IMR-90 (cell line): ENCODE measurements at regions not wholly inside any gene's neighbourhood (a gene's known extent, or its start where the extent isn't known, plus 50 kb on each side); places are given as distances from the start of the nearest gene placed in this dataset.

ENCODE experiments used
- ATAC-seq: fragments of 200-7000 bp; cut with Tn5 transposase; 2 replicates; pipeline ENCODE4 v1.9.1; 2020; ENCODE audit warnings: low read depth, mild to moderate bottlenecking, moderate library complexity
- BruUV-seq: library from RNA; stranded (reverse); fragments of 400-500 nt; replicated peaks from 2 replicates; lab custom pipeline; 2021; lab: Mats Ljungman, UMichigan
- CTCF ChIA-PET: fragments of 300-600 bp; formaldehyde crosslinking; extraction: SDS; loops from one replicate; lab custom pipeline; 2021; ENCODE audit warnings: antibody characterized with exemption; lab: Yijun Ruan, JAX
- POLR2A ChIA-PET: fragments of 300-600 bp; sonication (Branson Sonifier 250); formaldehyde crosslinking; loops from one replicate; lab custom pipeline; 2022; ENCODE audit warnings: antibody characterized with exemption; ENCODE audit not compliant: unreplicated experiment; lab: Charles Lee
- DNase-seq: peaks from one replicate; pipeline ENCODE4 v3.0.0; 2013
- H2AFZ ChIP-seq: replicated peaks from 2 replicates; pipeline ENCODE3; 2013; ENCODE audit warnings: low read length, mild to moderate bottlenecking; ENCODE audit not compliant: poor library complexity
- H2AK5ac ChIP-seq: 2 replicates; pipeline ENCODE4 v1.6.1; 2013; ENCODE audit warnings: low read depth, low read length, inconsistent platforms
- H2AK9ac ChIP-seq: replicated peaks from 2 replicates; pipeline ENCODE3; 2013; ENCODE audit warnings: mild to moderate bottlenecking, low read depth, low read length, moderate library complexity; ENCODE audit not compliant: poor library complexity
- H2BK120ac ChIP-seq: 2 replicates; pipeline ENCODE4 v1.6.1; 2013; ENCODE audit warnings: low read depth, low read length, inconsistent platforms
- H2BK15ac ChIP-seq: 3 replicates; pipeline ENCODE4 v1.6.1; 2013; ENCODE audit warnings: low read depth, low read length, inconsistent platforms
- H2BK20ac ChIP-seq: 2 replicates; pipeline ENCODE4 v1.6.1; 2013; ENCODE audit warnings: low read depth, mild to moderate bottlenecking, inconsistent platforms, low read length, moderate library complexity
- H2BK5ac ChIP-seq: 2 replicates; pipeline ENCODE4 v1.6.1; 2013; ENCODE audit warnings: mild to moderate bottlenecking, low read depth, low read length, inconsistent platforms; ENCODE audit not compliant: poor library complexity, severe bottlenecking
- H3K14ac ChIP-seq: replicated peaks from 2 replicates; pipeline ENCODE4 v1.6.1; 2013; ENCODE audit warnings: low read depth, low read length, inconsistent platforms
- H3K18ac ChIP-seq: 2 replicates; pipeline ENCODE4 v1.6.1; 2013; ENCODE audit warnings: low read depth, low read length, control low read depth
- H3K23ac ChIP-seq: 2 replicates; pipeline ENCODE4 v1.6.1; 2013; ENCODE audit warnings: low read depth, low read length, inconsistent platforms
- H3K27ac ChIP-seq: 2 replicates; pipeline ENCODE4 v1.5.1; 2013; ENCODE audit warnings: mild to moderate bottlenecking, control low read depth, low read length; ENCODE audit not compliant: insufficient read depth
- H3K27me3 ChIP-seq: 2 replicates; pipeline ENCODE4 v1.6.1; 2013; ENCODE audit warnings: low read length; ENCODE audit not compliant: control insufficient read depth, insufficient read depth
- H3K36me3 ChIP-seq: 2 replicates; pipeline ENCODE4 v1.6.1; 2013; ENCODE audit warnings: low read length, mixed read lengths; ENCODE audit not compliant: control insufficient read depth, insufficient read depth
- H3K4ac ChIP-seq: 2 replicates; pipeline ENCODE4 v1.6.1; 2013; ENCODE audit warnings: low read depth, low read length, inconsistent platforms
- H3K4me1 ChIP-seq: 2 replicates; pipeline ENCODE4 v1.6.1; 2013; ENCODE audit warnings: low read length, mixed read lengths; ENCODE audit not compliant: control insufficient read depth, insufficient read depth
- H3K4me2 ChIP-seq: 2 replicates; pipeline ENCODE4 v1.6.1; 2013; ENCODE audit warnings: low read depth, mild to moderate bottlenecking, control low read depth, low read length, moderate library complexity
- H3K4me3 ChIP-seq: 2 replicates; pipeline ENCODE4 v1.5.1; 2013; ENCODE audit warnings: low read depth, mild to moderate bottlenecking, control low read depth, low read length, moderate library complexity; ENCODE audit not compliant: insufficient read depth
- H3K56ac ChIP-seq: 2 replicates; pipeline ENCODE4 v1.6.1; 2013; ENCODE audit warnings: low read length, inconsistent platforms; ENCODE audit not compliant: insufficient read depth; ENCODE audit errors: extremely low read depth
- H3K79me1 ChIP-seq, 2 experiments: 2 replicates each; pipeline ENCODE4 v1.6.1; 2013; ENCODE audit warnings: low read length in 2 of 2, inconsistent platforms in 1 of 2, low read depth in 1 of 2
- H3K9ac ChIP-seq: 2 replicates; pipeline ENCODE4 v1.6.1; 2013; ENCODE audit warnings: low read depth, low read length, control low read depth
- H3K9me1 ChIP-seq: 2 replicates; pipeline ENCODE4 v1.6.1; 2013; ENCODE audit warnings: low read length, inconsistent platforms; ENCODE audit not compliant: insufficient read depth
- H3K9me3 ChIP-seq: 2 replicates; pipeline ENCODE4 v1.6.1; 2013; ENCODE audit warnings: low read length; ENCODE audit not compliant: control insufficient read depth, insufficient read depth
- H4K20me1 ChIP-seq: 2 replicates; pipeline ENCODE4 v1.6.1; 2013; ENCODE audit warnings: low read length, inconsistent platforms; ENCODE audit not compliant: insufficient read depth
- H4K5ac ChIP-seq: 2 replicates; pipeline ENCODE4 v1.6.1; 2013; ENCODE audit warnings: mild to moderate bottlenecking, low read depth, low read length, control low read depth
- H4K8ac ChIP-seq, 2 experiments: 2 replicates each; pipeline ENCODE4 v1.6.1; 2013; ENCODE audit warnings: low read depth in 2 of 2, low read length in 2 of 2, control low read depth in 1 of 2, inconsistent platforms in 1 of 2
- H4K91ac ChIP-seq: 2 replicates; pipeline ENCODE4 v1.6.1; 2013; ENCODE audit warnings: low read depth, low read length, inconsistent platforms; ENCODE audit not compliant: insufficient read depth
- BHLHE40 ChIP-seq: fragments of 150-350 bp; IDR thresholded peaks from 2 replicates; pipeline ENCODE4 v1.6.1; 2016; ENCODE audit warnings: mild to moderate bottlenecking, low read depth, low read length
- CEBPB ChIP-seq: IDR thresholded peaks from 2 replicates; pipeline ENCODE4 v1.6.1; 2012; ENCODE audit warnings: low read depth, low read length, improper control_type of control experiment
- CHD1 ChIP-seq: IDR thresholded peaks from 2 replicates; pipeline ENCODE4 v1.6.1; 2012; ENCODE audit warnings: low read depth, low read length, improper control_type of control experiment
- CTCF ChIP-seq: conservative IDR thresholded peaks from 2 replicates; pipeline ENCODE4 v1.5.1; 2012; ENCODE audit warnings: mild to moderate bottlenecking, low read depth, low read length, improper control_type of control experiment
- FOS ChIP-seq: fragments of 150-350 bp; IDR thresholded peaks from 2 replicates; pipeline ENCODE4 v1.6.1; 2016; ENCODE audit warnings: low read depth, low read length
- MXI1 ChIP-seq: IDR thresholded peaks from 2 replicates; pipeline ENCODE4 v1.6.1; 2012; ENCODE audit warnings: low read depth, mild to moderate bottlenecking, low read length, moderate library complexity, borderline replicate concordance
- RFX5 ChIP-seq: IDR thresholded peaks from 2 replicates; pipeline ENCODE4 v1.8.0; 2012; ENCODE audit warnings: low read depth, mild to moderate bottlenecking, low read length, moderate library complexity
- USF2 ChIP-seq: fragments of 150-350 bp; IDR thresholded peaks from 2 replicates; pipeline ENCODE4 v1.6.1; 2017; ENCODE audit warnings: mild to moderate bottlenecking, antibody characterized with exemption, low read length, low read depth
- WGBS, 2 experiments: methylation state at CpG; one replicate each; pipeline versions ENCODE4 v1.1.5 to v1.1.7; 2013; ENCODE audit warnings: missing lambda C conversion rate in 2 of 2; ENCODE audit not compliant: insufficient read length in 1 of 2; ENCODE audit errors: extremely low coverage in 2 of 2; 5-methylcytosine and 5-hydroxymethylcytosine counted together
- dilution Hi-C: fragments of 300-500 bp; cut with HindIII; formaldehyde crosslinking; loops from one replicate; pipeline ENCODE4 v1.14.3; 2018; ENCODE audit warnings: low sequenced_read_pairs; ENCODE audit not compliant: unreplicated experiment
- in situ Hi-C: fragments of 300-500 bp; cut with MboI; formaldehyde crosslinking; loops from 3 replicates; pipeline ENCODE4 v1.14.3; 2019; ENCODE audit warnings: low sequenced_read_pairs, inconsistent platforms, mixed read lengths
- intact Hi-C: fragments of 100-400 bp; cut with micrococcal nuclease; formaldehyde crosslinking; loops from 2 replicates; pipeline ENCODE4 v1.10.0; 2022

GRCh38 chr17:77509089-77509488, 368.3 kb downstream of the SEC14L1 start:
- 100% methylated on average over 2 of the region's 2 CpGs; no CpG with 5 or more reads in 1 of the 2 experiments for WGBS, 2 experiments
- in situ Hi-C loops (no loop called here), dilution Hi-C loops (no loop called here), intact Hi-C loops (no loop called here)
- no TSS peak for BruUV-seq
- H3K4me3 ChIP-seq, result no peak overlapping the region
- no peak overlapping the region for H2BK15ac ChIP-seq
- H3K23ac ChIP-seq, result no peak overlapping the region
- no peak overlapping the region for H2AK5ac ChIP-seq
- no peak overlapping the region for H4K5ac ChIP-seq
- no peak overlapping the region for H3K18ac ChIP-seq
- H3K56ac ChIP-seq, result no peak overlapping the region
- ChIA-PET POLR2A (no interaction called here), CTCF (interaction anchor here (1.1 kb wide), 1 partner anchor 79 kb away, joined by 3 read pairs; no protein-coding TSS in a partner anchor)
- H3K14ac ChIP-seq, result no peak overlapping the region
- no peak overlapping the region for H3K27ac ChIP-seq
- no peaks in the 10 kb centered on the region for H3K36me3 ChIP-seq
- no peak overlapping the region for H2BK120ac ChIP-seq
- no peaks in the 10 kb centered on the region for H3K79me1 ChIP-seq
- no peak overlapping the region for H3K4ac ChIP-seq
- H2BK5ac ChIP-seq, result no peak overlapping the region
- H2AFZ ChIP-seq, result no peak overlapping the region
- no peak overlapping the region for H3K4me2 ChIP-seq
- DNase-seq (no peak), ATAC-seq (no peak)
- peaks cover 4% of the 10 kb centered on the region; the same call in 1 of the 2 replicates for H3K9me3 ChIP-seq
- H2BK20ac ChIP-seq, result no peak overlapping the region
- H3K27me3 ChIP-seq, result no peaks in the 10 kb centered on the region
- H3K9ac ChIP-seq, result no peak overlapping the region
- no peaks in the 10 kb centered on the region; the same call in 1 of the 2 replicates for H4K20me1 ChIP-seq
- H3K4me1 ChIP-seq, result no peaks in the 10 kb centered on the region; the same call in 1 of the 2 replicates
- H4K91ac ChIP-seq, result no peak overlapping the region
- H3K9me1 ChIP-seq, result no peaks in the 10 kb centered on the region; the same call in 1 of the 2 replicates
- no peak overlapping the region for H2AK9ac ChIP-seq
- TF ChIP-seq CTCF, result no peak
- no peak for TF ChIP-seq RFX5
- TF ChIP-seq CEBPB, result no peak
- TF ChIP-seq USF2, result no peak
- no peak for TF ChIP-seq MXI1
- no peak for TF ChIP-seq CHD1
- no peak for TF ChIP-seq BHLHE40
- TF ChIP-seq FOS, result no peak
- H4K8ac ChIP-seq, result no peak overlapping the region
